Neuronal stem cell (in vitro differentiated cells): ENCODE measurements at regions not wholly inside any gene's neighbourhood (a gene's known extent, or its start where the extent isn't known, plus 50 kb on each side); places are given as distances from the start of the nearest gene placed in this dataset.
"Not testable (repeated sequence)": the region's sequence is repeated elsewhere in the genome, so short reads cannot be mapped to it uniquely, and the experiment has no call there.

ENCODE experiments used
- DNase-seq: peaks from one replicate; pipeline ENCODE4 v3.0.0-alpha.2; 2013; ENCODE audit warnings: low spot score
- H2AFZ ChIP-seq: one replicate; pipeline ENCODE4 v1.6.1; 2013; ENCODE audit warnings: mild to moderate bottlenecking, low read length, inconsistent platforms
- H2AK5ac ChIP-seq: 2 replicates; pipeline ENCODE4 v1.6.1; 2013; ENCODE audit warnings: low read depth, mild to moderate bottlenecking, inconsistent platforms, low read length, moderate library complexity, mixed read lengths
- H2BK120ac ChIP-seq: 2 replicates; pipeline ENCODE4 v1.6.1; 2013; ENCODE audit warnings: low read depth, mild to moderate bottlenecking, inconsistent platforms, low read length, moderate library complexity, mixed read lengths
- H2BK12ac ChIP-seq: one replicate; pipeline ENCODE4 v1.6.1; 2013; ENCODE audit warnings: low read length, inconsistent platforms
- H2BK15ac ChIP-seq: 2 replicates; pipeline ENCODE4 v1.6.1; 2013; ENCODE audit warnings: mild to moderate bottlenecking, low read length, inconsistent platforms, mixed read lengths
- H2BK5ac ChIP-seq: one replicate; pipeline ENCODE4 v1.6.1; 2013; ENCODE audit warnings: inconsistent platforms, mild to moderate bottlenecking, low read length, moderate library complexity
- H3K14ac ChIP-seq: one replicate; pipeline ENCODE4 v1.6.1; 2013; ENCODE audit warnings: low read length, inconsistent platforms
- H3K18ac ChIP-seq: 2 replicates; pipeline ENCODE4 v1.6.1; 2013; ENCODE audit warnings: low read length, inconsistent platforms
- H3K23ac ChIP-seq: 2 replicates; pipeline ENCODE4 v1.6.1; 2013; ENCODE audit warnings: low read depth, mild to moderate bottlenecking, mixed read lengths, low read length, inconsistent platforms; ENCODE audit not compliant: poor library complexity
- H3K27ac ChIP-seq: replicated peaks from 3 replicates; pipeline ENCODE4 v1.5.1; 2013; ENCODE audit warnings: low read length, inconsistent platforms
- H3K27me3 ChIP-seq, 3 experiments: 2 replicates each; pipeline ENCODE4 v1.6.1; 2013; ENCODE audit warnings: low read length in 3 of 3, mild to moderate bottlenecking in 2 of 3, inconsistent platforms in 1 of 3, low read depth in 1 of 3, mixed read lengths in 1 of 3, moderate library complexity in 1 of 3; ENCODE audit not compliant: control insufficient read depth in 3 of 3, insufficient read depth in 3 of 3
- H3K36me3 ChIP-seq, 2 donors: replicated peaks in 1 of 2; 2 replicates each; pipeline ENCODE4 v1.6.1; 2013; ENCODE audit warnings: low read length in 2 of 2; ENCODE audit not compliant: control insufficient read depth in 2 of 2, insufficient read depth in 2 of 2
- H3K4ac ChIP-seq: 2 replicates; pipeline ENCODE4 v1.6.1; 2013; ENCODE audit warnings: inconsistent platforms, mild to moderate bottlenecking, low read length, moderate library complexity
- H3K4me1 ChIP-seq, 2 donors: 1 replicate in 1 of 2; 2 replicates in 1 of 2; pipeline ENCODE4 v1.6.1; 2013; ENCODE audit warnings: low read length in 2 of 2, low read depth in 1 of 2; ENCODE audit not compliant: control insufficient read depth in 2 of 2, insufficient read depth in 1 of 2
- H3K4me2 ChIP-seq: one replicate; pipeline ENCODE4 v1.6.1; 2013; ENCODE audit warnings: mild to moderate bottlenecking, low read length, inconsistent platforms; ENCODE audit not compliant: insufficient read depth, poor library complexity, severe bottlenecking
- H3K4me3 ChIP-seq, 2 donors: 2 replicates each; pipeline ENCODE4 v1.5.1; 2013; ENCODE audit warnings: low read length in 2 of 2, mild to moderate bottlenecking in 2 of 2, inconsistent platforms in 1 of 2, moderate library complexity in 1 of 2
- H3K79me1 ChIP-seq: one replicate; pipeline ENCODE4 v1.6.1; 2013; ENCODE audit warnings: low read depth, mild to moderate bottlenecking, inconsistent platforms, low read length, moderate library complexity
- H3K9ac ChIP-seq: one replicate; pipeline ENCODE4 v1.6.1; 2013; ENCODE audit warnings: mild to moderate bottlenecking, low read depth, low read length, inconsistent platforms; ENCODE audit not compliant: poor library complexity
- H3K9me3 ChIP-seq, 2 donors: replicated peaks in 1 of 2; 2 replicates each; pipeline versions ENCODE3 to v1.6.1; 2013; ENCODE audit warnings: low read length in 2 of 2, mild to moderate bottlenecking in 2 of 2, inconsistent platforms in 1 of 2, low read depth in 1 of 2, mixed read lengths in 1 of 2, moderate library complexity in 1 of 2; ENCODE audit not compliant: control insufficient read depth in 2 of 2, insufficient read depth in 1 of 2
- H4K8ac ChIP-seq: one replicate; pipeline ENCODE4 v1.6.1; 2013; ENCODE audit warnings: low read depth, mild to moderate bottlenecking, inconsistent platforms, low read length, moderate library complexity
- H4K91ac ChIP-seq: one replicate; pipeline ENCODE4 v1.6.1; 2013; ENCODE audit warnings: low read length, low read depth, mild to moderate bottlenecking, inconsistent platforms; ENCODE audit not compliant: poor library complexity
- WGBS, 2 donors: extraction: QIAGEN DNeasy Blood & Tissue Kit; methylation state at CpG; one replicate each; pipeline ENCODE4 v1.1.7; 2013; ENCODE audit warnings: missing lambda C conversion rate in 2 of 2, mixed read lengths in 1 of 2; ENCODE audit not compliant: insufficient read length in 2 of 2, insufficient replicate concordance in 1 of 2; ENCODE audit errors: extremely low coverage in 2 of 2; 5-methylcytosine and 5-hydroxymethylcytosine counted together

GRCh38 chr12:102304667-102305066, 107.0 kb upstream of the PMCH start:
- not testable (repeated sequence) for H2BK120ac ChIP-seq, H3K14ac ChIP-seq, H2BK15ac ChIP-seq, H3K4me3 ChIP-seq, H3K36me3 ChIP-seq, H4K8ac ChIP-seq, H3K27me3 ChIP-seq, H3K4me2 ChIP-seq, H3K79me1 ChIP-seq, H4K91ac ChIP-seq, H3K27ac ChIP-seq, DNase-seq, H2AFZ ChIP-seq, H3K9ac ChIP-seq, H3K4me1 ChIP-seq, H3K18ac ChIP-seq, H3K23ac ChIP-seq, H3K9me3 ChIP-seq, H3K4ac ChIP-seq, H2BK12ac ChIP-seq, H2AK5ac ChIP-seq, H2BK5ac ChIP-seq
- no CpG with 5 or more reads among the region's 5 CpGs for WGBS, 2 donors

- no peak overlapping the region for H3K14ac ChIP-seq
- H3K4me3 ChIP-seq: no peak overlapping the region
Measured at GRCh38 chr12:102302553-102302952, 104.9 kb upstream of the PMCH start.

GRCh38 chr12:102301547-102301946, 103.9 kb upstream of the PMCH start:
- no peaks in the 10 kb centered on the region for H3K79me1 ChIP-seq
- no peak overlapping the region for H3K18ac ChIP-seq
- no peak overlapping the region for H3K4me2 ChIP-seq
- H3K9me3 ChIP-seq: no peaks in the 10 kb centered on the region
- H3K14ac ChIP-seq: no peak overlapping the region
- H3K23ac ChIP-seq: no peak overlapping the region
- H2AFZ ChIP-seq: no peak overlapping the region
- DNase-seq: no peak
- H3K27ac ChIP-seq: no peak overlapping the region
- H2BK5ac ChIP-seq: no peak overlapping the region
- no peak overlapping the region for H4K91ac ChIP-seq
- no peak overlapping the region for H2BK120ac ChIP-seq
- no peak overlapping the region for H3K4ac ChIP-seq
- no peak overlapping the region for H3K9ac ChIP-seq
- H2BK12ac ChIP-seq: no peak overlapping the region
- no peak overlapping the region for H2BK15ac ChIP-seq
- H3K36me3 ChIP-seq: no peaks in the 10 kb centered on the region
- no peaks in the 10 kb centered on the region for H3K27me3 ChIP-seq
- no peak overlapping the region for H2AK5ac ChIP-seq
- no peak overlapping the region for H3K4me3 ChIP-seq
- H3K4me1 ChIP-seq: no peaks in the 10 kb centered on the region
- no peak overlapping the region for H4K8ac ChIP-seq

More at GRCh38 chr12:102302553-102302952, 104.9 kb upstream of the PMCH start:
- H3K9me3 ChIP-seq: no peaks in the 10 kb centered on the region
- H2BK15ac ChIP-seq: no peak overlapping the region
- no peak overlapping the region for H3K9ac ChIP-seq
- no peak overlapping the region for H2BK12ac ChIP-seq
- H3K4ac ChIP-seq: no peak overlapping the region
- no peak overlapping the region for H4K8ac ChIP-seq
- no peak overlapping the region for H2BK120ac ChIP-seq
- no peak overlapping the region for H2BK5ac ChIP-seq
- H2AFZ ChIP-seq: no peak overlapping the region
- H4K91ac ChIP-seq: no peak overlapping the region
- no peak for DNase-seq
- H2AK5ac ChIP-seq: no peak overlapping the region
- H3K27ac ChIP-seq: no peak overlapping the region
- H3K27me3 ChIP-seq: no peaks in the 10 kb centered on the region
- no peaks in the 10 kb centered on the region for H3K79me1 ChIP-seq
- no peaks in the 10 kb centered on the region for H3K36me3 ChIP-seq
- no peak overlapping the region for H3K18ac ChIP-seq
- no peak overlapping the region for H3K4me2 ChIP-seq
- H3K23ac ChIP-seq: no peak overlapping the region
- no peaks in the 10 kb centered on the region for H3K4me1 ChIP-seq

DNA sequence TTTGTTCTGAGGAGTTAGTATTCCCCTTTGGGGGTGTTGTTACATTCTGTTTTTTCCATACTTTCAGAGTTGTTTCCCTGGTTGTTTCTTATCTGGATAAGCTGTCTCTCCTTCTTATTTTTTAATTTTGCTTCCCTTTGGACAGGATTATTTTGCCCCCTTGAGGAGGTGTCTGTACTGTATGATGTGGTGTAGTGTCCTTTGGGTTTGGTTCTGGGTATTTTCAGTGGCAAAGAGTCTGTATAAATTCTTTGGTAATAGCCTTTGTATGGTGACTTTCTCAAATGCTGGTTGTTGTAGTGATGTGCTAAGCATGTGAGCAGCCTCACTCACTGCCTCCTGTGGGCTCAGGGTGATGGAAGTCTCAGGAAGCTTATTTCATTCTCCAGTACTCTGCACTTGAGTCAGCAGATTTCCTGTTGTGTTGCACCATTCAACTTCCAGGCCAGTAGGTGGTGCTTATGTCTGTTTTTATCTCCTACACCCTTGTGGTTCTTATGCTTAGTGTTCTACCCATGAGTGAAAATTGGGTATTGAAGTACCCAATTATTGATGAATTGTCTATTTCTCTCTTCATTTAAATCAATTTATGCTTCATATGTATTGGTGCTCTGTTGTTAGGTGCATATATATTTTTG, 103.3 kb upstream of the PMCH start:
- H3K9ac ChIP-seq: no peak overlapping the region
- H3K4me1 ChIP-seq: no peaks in the 10 kb centered on the region
- H3K4me2 ChIP-seq: no peak overlapping the region
- no peak overlapping the region for H2AFZ ChIP-seq
- no peak overlapping the region for H3K18ac ChIP-seq
- H4K8ac ChIP-seq: no peak overlapping the region
- no peak overlapping the region for H2BK15ac ChIP-seq
- no peak overlapping the region for H2BK120ac ChIP-seq
- H2BK12ac ChIP-seq: no peak overlapping the region
- no peak overlapping the region for H3K4me3 ChIP-seq
- no peak overlapping the region for H3K14ac ChIP-seq
- no peaks in the 10 kb centered on the region for H3K27me3 ChIP-seq
- no peak overlapping the region for H2AK5ac ChIP-seq
- no peak for DNase-seq
- no peak overlapping the region for H3K23ac ChIP-seq
- no peak overlapping the region for H3K4ac ChIP-seq
- no peaks in the 10 kb centered on the region for H3K79me1 ChIP-seq
- H4K91ac ChIP-seq: no peak overlapping the region
- H3K27ac ChIP-seq: no peak overlapping the region
- no peaks in the 10 kb centered on the region for H3K36me3 ChIP-seq
- H3K9me3 ChIP-seq: no peaks in the 10 kb centered on the region
- no peak overlapping the region for H2BK5ac ChIP-seq
